Prostate gland (tissue), 2 donors: ENCODE measurements at regions not wholly inside any gene's neighbourhood (a gene's known extent, or its start where the extent isn't known, plus 50 kb on each side); places are given as distances from the start of the nearest gene placed in this dataset.
A peak's percentile ranks its signal among the peaks of the same experiment; 100 is the strongest.

Experiments
- DNase-seq: peaks from one replicate; pipeline ENCODE4 v3.0.0-alpha.2; 2019; ENCODE audit warnings: low spot score
- H3K27ac ChIP-seq, 2 donors: fragments of 200-600 bp; sonication (generic); 2 replicates each; pipeline ENCODE4 v1.5.1; 2017 to 2019
- H3K27me3 ChIP-seq: fragments of 200-600 bp; sonication (generic); replicated peaks from 2 replicates; pipeline ENCODE4 v1.5.1; 2019; ENCODE audit not compliant: insufficient read depth
- H3K36me3 ChIP-seq, 2 donors: fragments of 200-600 bp; sonication (generic); 1 replicate in 1 of 2; 2 replicates in 1 of 2; pipeline versions ENCODE4 v1.5.1 to v1.8.1; 2017 to 2019
- H3K4me1 ChIP-seq: fragments of 200-600 bp; sonication (generic); replicated peaks from 2 replicates; pipeline ENCODE4 v1.5.1; 2019
- H3K4me3 ChIP-seq, 2 donors: fragments of 200-600 bp; sonication (generic); 2 replicates each; pipeline ENCODE4 v1.5.1; 2017 to 2019
- H3K9me3 ChIP-seq: fragments of 200-600 bp; sonication (generic); 2 replicates; pipeline ENCODE4 v1.5.1; 2017
- POLR2A ChIP-seq: fragments of 450-650 bp; IDR thresholded peaks from one replicate; pipeline ENCODE4 v1.6.1; 2016; ENCODE audit warnings: antibody characterized with exemption, mild to moderate bottlenecking
- POLR2AphosphoS5 ChIP-seq: sonication (generic); formaldehyde crosslinking; IDR thresholded peaks from one replicate; pipeline ENCODE4 v1.6.1; 2017; ENCODE audit warnings: antibody characterized with exemption
- WGBS: methylation state at CpG from one replicate; pipeline ENCODE4 v1.1.5; 2018; 5-methylcytosine and 5-hydroxymethylcytosine counted together
- intact Hi-C: fragments of 100-400 bp; cut with DNase I; formaldehyde crosslinking; loops from one replicate; pipeline ENCODE4 v1.14.2; 2022
- TF ChIP-seq, protein P1 (sequence below), 4 experiments: fragments of 200-600 bp in 2 of 4; fragments of 450-650 bp in 2 of 4; sonication (generic) in 2 of 4; IDR thresholded peaks; 1 replicate in 3 of 4; 2 replicates in 1 of 4; pipeline ENCODE4 v1.5.1; 2016 to 2019; ENCODE audit warnings: antibody characterized with exemption in 4 of 4, mild to moderate bottlenecking in 2 of 4, moderate library complexity in 2 of 4

- H3K4me3 ChIP-seq = peak overlapping the region; percentile 6 to 27
- WGBS = 60% methylated on average over 7 of the region's 15 CpGs
- intact Hi-C loops = no loop called here
- peak overlapping the region in 1 of 2 donors; percentile 46 for H3K27ac ChIP-seq
- H3K4me1 ChIP-seq = no peaks in the 10 kb centered on the region
- no peaks in the 10 kb centered on the region for H3K36me3 ChIP-seq
- DNase-seq = no peak
- H3K9me3 ChIP-seq = no peaks in the 10 kb centered on the region
- TF ChIP-seq, protein P1, sequence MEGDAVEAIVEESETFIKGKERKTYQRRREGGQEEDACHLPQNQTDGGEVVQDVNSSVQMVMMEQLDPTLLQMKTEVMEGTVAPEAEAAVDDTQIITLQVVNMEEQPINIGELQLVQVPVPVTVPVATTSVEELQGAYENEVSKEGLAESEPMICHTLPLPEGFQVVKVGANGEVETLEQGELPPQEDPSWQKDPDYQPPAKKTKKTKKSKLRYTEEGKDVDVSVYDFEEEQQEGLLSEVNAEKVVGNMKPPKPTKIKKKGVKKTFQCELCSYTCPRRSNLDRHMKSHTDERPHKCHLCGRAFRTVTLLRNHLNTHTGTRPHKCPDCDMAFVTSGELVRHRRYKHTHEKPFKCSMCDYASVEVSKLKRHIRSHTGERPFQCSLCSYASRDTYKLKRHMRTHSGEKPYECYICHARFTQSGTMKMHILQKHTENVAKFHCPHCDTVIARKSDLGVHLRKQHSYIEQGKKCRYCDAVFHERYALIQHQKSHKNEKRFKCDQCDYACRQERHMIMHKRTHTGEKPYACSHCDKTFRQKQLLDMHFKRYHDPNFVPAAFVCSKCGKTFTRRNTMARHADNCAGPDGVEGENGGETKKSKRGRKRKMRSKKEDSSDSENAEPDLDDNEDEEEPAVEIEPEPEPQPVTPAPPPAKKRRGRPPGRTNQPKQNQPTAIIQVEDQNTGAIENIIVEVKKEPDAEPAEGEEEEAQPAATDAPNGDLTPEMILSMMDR (IDR thresholded peaks at IDR 0.05) = no peak
- TF ChIP-seq POLR2A (no peak), POLR2AphosphoS5 (no peak)
- H3K27me3 ChIP-seq = no peaks in the 10 kb centered on the region
These were observed 104.7 kb upstream of the IER5L start for GRCh38 chr9:129282731-129283211.

GRCh38 chr9:129282272-129282671, 104.2 kb upstream of the IER5L start:
- H3K27ac ChIP-seq = peak overlapping the region in 1 of 2 donors; percentile 46
- TF ChIP-seq POLR2A (peak; percentile 42), POLR2AphosphoS5 (peak; percentile 61)
- TF ChIP-seq, protein P1 (IDR thresholded peaks at IDR 0.05) = no peak
- intact Hi-C loops = no loop called here
- H3K4me1 ChIP-seq = no peaks in the 10 kb centered on the region
- 22% methylated on average over 12 of the region's 12 CpGs for WGBS
- DNase-seq = no peak
- peak overlapping the region; percentile 6 to 27 for H3K4me3 ChIP-seq
- H3K36me3 ChIP-seq = no peaks in the 10 kb centered on the region
- no peaks in the 10 kb centered on the region for H3K9me3 ChIP-seq
- H3K27me3 ChIP-seq = no peaks in the 10 kb centered on the region

GRCh38 chr9:129281506-129282145, 103.6 kb upstream of the IER5L start:
- WGBS = 82% methylated on average over 16 of the region's 16 CpGs
- Histone ChIP-seq H3K4me3 (no peak overlapping the region), H3K27ac (peak overlapping the region in 1 of 2 donors; percentile 36), H3K4me1 (no peaks in the 10 kb centered on the region), H3K9me3 (no peaks in the 10 kb centered on the region), H3K36me3 (no peaks in the 10 kb centered on the region), H3K27me3 (no peaks in the 10 kb centered on the region)
- DNase-seq = no peak
- TF ChIP-seq POLR2AphosphoS5 (no peak), POLR2A (no peak)
- TF ChIP-seq, protein P1 (IDR thresholded peaks at IDR 0.05) = no peak
- intact Hi-C loops = no loop called here

DNA sequence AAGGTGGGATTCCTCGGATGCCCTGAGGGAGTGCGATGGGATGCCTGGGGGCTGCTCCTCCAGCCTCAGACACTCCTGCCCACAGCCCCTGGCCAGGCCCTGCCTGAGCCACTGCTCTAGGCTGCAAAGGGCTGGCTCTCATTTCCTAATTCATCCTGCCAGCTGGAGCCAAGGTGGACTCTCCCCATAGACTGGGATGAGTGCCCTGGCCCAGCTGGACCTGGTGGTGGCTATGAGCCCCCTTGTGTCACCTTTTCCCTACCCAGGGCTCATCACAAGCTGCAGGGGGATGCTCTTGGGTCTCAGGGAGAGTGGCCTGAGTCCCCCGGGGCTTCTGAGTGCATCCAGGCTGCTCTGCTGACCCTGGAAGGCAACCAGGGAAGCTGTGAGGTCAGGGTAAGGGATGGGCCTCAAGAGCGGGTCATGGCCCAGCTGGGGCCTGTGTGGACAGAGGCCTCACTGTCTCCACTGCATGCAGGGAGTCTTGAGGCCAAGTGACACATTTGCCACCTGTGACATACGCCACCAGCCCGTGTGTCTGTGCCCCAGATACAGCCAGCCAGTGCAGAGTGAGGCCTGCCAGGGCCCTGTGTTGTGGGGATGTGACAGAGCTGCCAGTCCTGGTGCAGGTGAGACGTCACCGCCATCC, 102.7 kb upstream of the IER5L start:
- intact Hi-C loops = no loop called here
- no peak overlapping the region for H3K4me3 ChIP-seq
- no peaks in the 10 kb centered on the region for H3K9me3 ChIP-seq
- TF ChIP-seq, protein P1 (IDR thresholded peaks at IDR 0.05) = no peak
- TF ChIP-seq POLR2AphosphoS5 (no peak), POLR2A (no peak)
- no peaks in the 10 kb centered on the region for H3K36me3 ChIP-seq
- no peaks in the 10 kb centered on the region for H3K4me1 ChIP-seq
- H3K27me3 ChIP-seq = no peaks in the 10 kb centered on the region
- DNase-seq = no peak
- WGBS = 96% methylated on average over 8 of the region's 8 CpGs
- no peak overlapping the region for H3K27ac ChIP-seq

- H3K27ac ChIP-seq = no peak overlapping the region
- TF ChIP-seq, protein P1 (IDR thresholded peaks at IDR 0.05) = no peak
- TF ChIP-seq POLR2A = no peak
- no peak for TF ChIP-seq POLR2AphosphoS5
- H3K36me3 ChIP-seq = no peaks in the 10 kb centered on the region
- whole genome bisulfite sequencing = 94% methylated on average over 8 of the region's 8 CpGs
- no peak for DNase-seq
- no peaks in the 10 kb centered on the region for H3K9me3 ChIP-seq
- H3K4me1 ChIP-seq = no peaks in the 10 kb centered on the region
- intact Hi-C loops = no loop called here
- H3K4me3 ChIP-seq = no peak overlapping the region
- H3K27me3 ChIP-seq = no peaks in the 10 kb centered on the region
These were observed 102.2 kb upstream of the IER5L start for GRCh38 chr9:129280236-129280622.
